NT2/D1 (cell line): ENCODE measurements at regions not wholly inside any gene's neighbourhood (a gene's known extent, or its start where the extent isn't known, plus 50 kb on each side); places are given as distances from the start of the nearest gene placed in this dataset.

ENCODE experiments used
- SUZ12 ChIP-seq: IDR thresholded peaks from 2 replicates; pipeline ENCODE4 v1.6.1; 2011; ENCODE audit not compliant: insufficient read length, insufficient read depth; ENCODE audit errors: extremely low read depth
- YY1 ChIP-seq: IDR thresholded peaks from 2 replicates; pipeline ENCODE4 v1.6.1; 2011; ENCODE audit not compliant: insufficient read length, insufficient read depth
- ZNF274 ChIP-seq: IDR thresholded peaks from 2 replicates; pipeline ENCODE4 v1.6.1; 2011; ENCODE audit warnings: mild to moderate bottlenecking, low read depth, low read length

- no peak for TF ChIP-seq SUZ12
- TF ChIP-seq YY1: no peak
- TF ChIP-seq ZNF274: no peak
Measured at GRCh38 chr4:108367751-108368150, 199.0 kb upstream of the LEF1 start.
